ENCODE measurements at regions not wholly inside any gene's neighbourhood (a gene's known extent, or its start where the extent isn't known, plus 50 kb on each side); places are given as distances from the start of the nearest gene placed in this dataset.

DNA sequence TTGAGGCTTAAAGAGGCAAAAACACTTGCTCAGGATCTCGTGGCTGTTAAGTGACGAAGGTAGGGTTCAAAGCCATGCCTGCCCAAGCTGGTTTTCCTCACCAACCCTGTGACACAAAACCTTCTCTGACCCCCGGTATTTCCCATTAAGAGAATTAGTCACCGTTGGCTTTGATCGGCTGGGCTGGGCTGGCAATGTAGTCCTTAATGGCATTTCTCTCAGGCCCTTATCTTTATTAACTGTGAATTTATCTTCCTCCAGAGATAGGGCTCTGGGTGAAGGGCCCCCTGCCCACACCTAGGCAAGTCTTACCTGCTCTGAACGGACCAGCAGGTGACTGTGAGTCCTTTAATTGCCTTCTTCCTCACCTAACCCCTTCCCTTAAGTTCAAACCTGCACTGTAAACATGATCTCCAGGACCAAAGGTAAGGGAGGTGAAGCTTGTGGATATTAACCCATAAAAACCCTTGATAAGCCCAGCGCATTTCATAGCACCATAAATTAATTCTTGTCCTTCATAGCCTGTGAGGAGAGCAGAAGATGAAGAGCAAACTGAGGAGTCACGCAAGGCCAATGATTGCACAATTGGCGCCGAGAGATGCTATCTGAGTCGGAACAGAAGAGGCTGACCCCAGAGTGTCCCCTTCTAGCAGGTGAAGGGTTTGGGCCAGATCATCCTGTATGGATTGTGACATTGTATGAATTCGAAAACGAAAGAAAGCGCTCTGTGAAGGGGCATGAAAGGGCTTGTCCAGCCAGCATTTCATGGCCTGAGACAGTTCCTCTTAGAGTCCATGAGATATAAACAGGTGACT, 790.8 kb upstream of the TBX3 start:
- TF ChIP-seq, protein P1, sequence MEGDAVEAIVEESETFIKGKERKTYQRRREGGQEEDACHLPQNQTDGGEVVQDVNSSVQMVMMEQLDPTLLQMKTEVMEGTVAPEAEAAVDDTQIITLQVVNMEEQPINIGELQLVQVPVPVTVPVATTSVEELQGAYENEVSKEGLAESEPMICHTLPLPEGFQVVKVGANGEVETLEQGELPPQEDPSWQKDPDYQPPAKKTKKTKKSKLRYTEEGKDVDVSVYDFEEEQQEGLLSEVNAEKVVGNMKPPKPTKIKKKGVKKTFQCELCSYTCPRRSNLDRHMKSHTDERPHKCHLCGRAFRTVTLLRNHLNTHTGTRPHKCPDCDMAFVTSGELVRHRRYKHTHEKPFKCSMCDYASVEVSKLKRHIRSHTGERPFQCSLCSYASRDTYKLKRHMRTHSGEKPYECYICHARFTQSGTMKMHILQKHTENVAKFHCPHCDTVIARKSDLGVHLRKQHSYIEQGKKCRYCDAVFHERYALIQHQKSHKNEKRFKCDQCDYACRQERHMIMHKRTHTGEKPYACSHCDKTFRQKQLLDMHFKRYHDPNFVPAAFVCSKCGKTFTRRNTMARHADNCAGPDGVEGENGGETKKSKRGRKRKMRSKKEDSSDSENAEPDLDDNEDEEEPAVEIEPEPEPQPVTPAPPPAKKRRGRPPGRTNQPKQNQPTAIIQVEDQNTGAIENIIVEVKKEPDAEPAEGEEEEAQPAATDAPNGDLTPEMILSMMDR (IDR thresholded peaks at IDR 0.05): no peak
- TF ChIP-seq EZH2 (IDR thresholded peaks at IDR 0.05): no peak
- no peak for TF ChIP-seq EZH2phosphoT487 (IDR thresholded peaks at IDR 0.05)
